GM12892 (cell line): ENCODE measurements at regions not wholly inside any gene's neighbourhood (a gene's known extent, or its start where the extent isn't known, plus 50 kb on each side); places are given as distances from the start of the nearest gene placed in this dataset.

Source experiments
- DNase-seq: peaks from one replicate; pipeline ENCODE4 v3.0.0; 2011; ENCODE audit not compliant: insufficient read length
- FAIRE-seq: peaks from 2 replicates; lab custom pipeline; 2011; peaks lifted over from hg19 to GRCh38; lab: Jason Lieb, UNC
- POLR2A ChIP-seq: IDR thresholded peaks from 2 replicates; pipeline ENCODE4 v1.6.1; 2011; ENCODE audit warnings: low read depth, low read length, control low read depth
- POLR2AphosphoS5 ChIP-seq: IDR thresholded peaks from 2 replicates; pipeline ENCODE4 v1.6.1; 2011; ENCODE audit warnings: low read depth, low read length, control low read depth
- TAF1 ChIP-seq: IDR thresholded peaks from 2 replicates; pipeline ENCODE4 v1.6.1; 2011; ENCODE audit warnings: low read depth, mild to moderate bottlenecking, control low read depth, low read length, borderline replicate concordance

- TF ChIP-seq POLR2AphosphoS5 (no peak), TAF1 (no peak), POLR2A (no peak)
- DNase-seq (no peak), FAIRE-seq (peak; percentile 24)
Measured at GRCh38 chr1:221856228-221857093, 114.6 kb upstream of the DUSP10 start.

GRCh38 chr1:221855156-221855555 is 113.3 kb upstream of the DUSP10 start:
- FAIRE-seq, result no peak
- DNase-seq, result no peak
- no peak for TF ChIP-seq TAF1
- no peak for TF ChIP-seq POLR2AphosphoS5
- no peak for TF ChIP-seq POLR2A

GRCh38 chr1:221851336-221851735 is 109.4 kb upstream of the DUSP10 start:
- no peak for TF ChIP-seq POLR2A
- no peak for TF ChIP-seq POLR2AphosphoS5
- FAIRE-seq (no peak), DNase-seq (no peak)

- DNase-seq (no peak), FAIRE-seq (no peak)
- TF ChIP-seq POLR2A (no peak), TAF1 (no peak)
Measured at GRCh38 chr1:221850470-221851187, 108.7 kb upstream of the DUSP10 start.

- no peak for DNase-seq
- no peak for FAIRE-seq
- TF ChIP-seq POLR2AphosphoS5 (no peak), TAF1 (no peak), POLR2A (no peak)
Measured at GRCh38 chr1:221849897-221850296, 108.0 kb upstream of the DUSP10 start.

GRCh38 chr1:221849110-221849509 is 107.2 kb upstream of the DUSP10 start:
- DNase-seq, result no peak
- no peak for FAIRE-seq
- TF ChIP-seq POLR2A (no peak), TAF1 (no peak), POLR2AphosphoS5 (no peak)

GRCh38 chr1:221847676-221848075 is 105.8 kb upstream of the DUSP10 start:
- DNase-seq (no peak), FAIRE-seq (no peak)
- no peak for TF ChIP-seq TAF1
- TF ChIP-seq POLR2AphosphoS5, result no peak
- no peak for TF ChIP-seq POLR2A

- TF ChIP-seq POLR2AphosphoS5 (no peak), POLR2A (no peak), TAF1 (no peak)
- FAIRE-seq, result no peak
- DNase-seq, result no peak
Measured at GRCh38 chr1:221845650-221846371, 103.9 kb upstream of the DUSP10 start.

GRCh38 chr1:221841983-221842335 is 100.1 kb upstream of the DUSP10 start:
- no peak for DNase-seq
- TF ChIP-seq POLR2A (no peak), POLR2AphosphoS5 (no peak), TAF1 (no peak)
- no peak for FAIRE-seq

GRCh38 chr1:221841251-221841982 is 99.5 kb upstream of the DUSP10 start:
- no peak for TF ChIP-seq POLR2AphosphoS5
- TF ChIP-seq TAF1, result no peak
- TF ChIP-seq POLR2A, result no peak
- no peak for DNase-seq
- FAIRE-seq, result no peak

GRCh38 chr1:221840511-221841243 is 98.8 kb upstream of the DUSP10 start:
- peak; percentile 62 for FAIRE-seq
- TF ChIP-seq TAF1 (no peak), POLR2AphosphoS5 (no peak), POLR2A (no peak)
- DNase-seq, result no peak
